ENCODE measurements at regions not wholly inside any gene's neighbourhood (a gene's known extent, or its start where the extent isn't known, plus 50 kb on each side); places are given as distances from the start of the nearest gene placed in this dataset.
"Not testable (repeated sequence)": the region's sequence is repeated elsewhere in the genome, so short reads cannot be mapped to it uniquely, and the experiment has no call there.

DNA sequence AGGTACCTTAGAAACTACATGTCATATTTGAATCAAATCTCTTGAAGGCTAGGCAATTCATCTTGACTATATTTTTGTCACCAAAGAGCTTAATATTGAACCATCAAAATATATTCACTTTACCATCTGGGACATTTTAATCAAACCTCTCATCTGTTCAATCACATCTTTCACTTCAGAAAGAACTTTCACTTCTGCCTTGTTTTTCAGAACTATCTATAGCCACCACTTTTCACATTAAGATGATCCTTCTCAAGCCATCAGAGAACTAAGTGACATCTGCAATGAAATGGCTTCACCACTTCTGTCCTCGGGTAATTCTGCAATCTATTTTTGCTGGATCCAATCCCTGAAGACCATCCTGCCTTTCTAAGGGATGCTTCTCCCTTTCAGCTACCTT, 57.8 kb downstream of the OR2B2 start:
- no peak for DNase-seq (ENCODE audit: low spot score)

GRCh38 chr6:27851440-27851839, 60.8 kb downstream of the OR2B2 start:
- no peak for DNase-seq (ENCODE audit: low spot score)

DNA sequence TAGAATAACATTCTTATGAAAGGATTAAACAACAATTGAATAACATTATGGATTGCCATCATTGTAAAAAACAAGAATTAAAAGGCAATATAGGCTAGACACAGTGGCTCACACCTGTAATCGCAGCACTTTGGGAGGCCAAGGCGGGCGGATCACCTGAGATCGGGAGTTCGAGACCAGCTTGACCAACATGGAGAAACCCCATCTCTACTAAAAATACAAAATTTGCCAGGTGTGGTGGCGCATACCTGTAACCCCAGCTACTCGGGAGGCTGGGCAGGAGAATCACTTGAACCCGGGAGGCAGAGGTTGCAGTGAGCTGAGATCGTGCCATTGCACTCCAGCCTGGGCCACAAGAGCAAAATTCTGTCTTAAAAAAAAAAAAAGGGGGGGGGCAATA, 63.2 kb downstream of the OR2B2 start:
- not testable (repeated sequence) for DNase-seq (ENCODE audit: low spot score)

DNA sequence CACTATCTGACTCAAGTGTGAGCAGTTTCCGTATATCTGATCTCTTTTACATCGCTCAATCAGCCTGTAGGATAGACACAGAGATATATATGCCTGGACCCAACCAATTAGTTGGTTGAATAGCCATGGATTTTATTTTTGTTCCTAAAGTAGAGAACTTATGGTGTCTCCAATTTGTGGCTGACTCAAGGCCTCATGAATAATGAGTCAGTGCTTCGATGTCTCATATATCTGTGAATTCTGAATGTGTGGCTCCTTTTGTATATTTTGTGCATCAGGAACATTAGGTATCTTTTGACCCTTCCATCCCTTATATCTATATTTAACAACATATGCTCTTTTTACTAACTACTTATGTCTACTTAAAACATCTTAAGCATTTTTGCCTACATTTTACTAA, 64.5 kb downstream of the OR2B2 start:
- no peak for DNase-seq (ENCODE audit: low spot score)

- no peak for DNase-seq (ENCODE audit: low spot score)
These were observed 71.6 kb downstream of the OR2B2 start for GRCh38 chr6:27840572-27840971.

DNA sequence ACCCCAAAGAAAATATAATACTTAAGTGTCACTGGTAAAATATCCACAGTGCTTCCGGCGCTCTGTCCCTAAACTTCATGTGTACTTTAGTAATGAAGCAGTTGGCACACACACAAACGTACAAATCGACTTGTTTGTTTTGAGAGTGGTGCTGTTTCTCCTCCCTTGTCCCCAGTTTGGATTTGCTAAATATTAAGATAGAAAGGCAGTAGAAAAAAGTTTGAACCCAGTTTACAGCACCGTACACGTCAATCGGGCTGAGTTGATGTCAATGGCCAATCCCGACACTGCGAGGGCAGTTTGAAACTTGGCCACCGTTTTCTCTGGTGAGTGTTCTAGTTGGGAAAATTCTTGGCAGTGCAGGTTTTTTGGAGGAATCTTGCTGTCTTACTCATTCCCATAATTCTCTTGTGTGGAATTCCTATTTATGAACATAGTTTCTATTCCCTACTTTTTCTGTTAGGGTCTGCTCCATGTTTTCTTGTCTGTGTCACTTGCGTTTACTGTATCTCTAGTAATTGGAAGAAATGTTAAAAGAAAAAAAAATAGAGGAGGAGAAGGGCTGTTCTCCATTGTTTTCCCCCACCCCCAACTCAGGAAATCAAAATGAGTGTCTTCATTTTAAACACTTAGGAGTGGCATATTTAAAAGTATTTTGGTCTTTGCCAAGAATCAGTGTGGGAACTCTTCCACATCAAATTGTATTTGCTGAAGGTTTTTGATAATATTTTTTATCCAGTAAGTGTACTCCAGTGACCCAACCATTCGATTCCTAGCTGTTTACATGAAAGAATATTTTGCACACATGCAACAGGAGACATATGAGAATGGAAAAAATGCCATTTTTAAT, 72.3 kb downstream of the OR2B2 start:
- DNase-seq (ENCODE audit: low spot score): peak; percentile 73

DNA sequence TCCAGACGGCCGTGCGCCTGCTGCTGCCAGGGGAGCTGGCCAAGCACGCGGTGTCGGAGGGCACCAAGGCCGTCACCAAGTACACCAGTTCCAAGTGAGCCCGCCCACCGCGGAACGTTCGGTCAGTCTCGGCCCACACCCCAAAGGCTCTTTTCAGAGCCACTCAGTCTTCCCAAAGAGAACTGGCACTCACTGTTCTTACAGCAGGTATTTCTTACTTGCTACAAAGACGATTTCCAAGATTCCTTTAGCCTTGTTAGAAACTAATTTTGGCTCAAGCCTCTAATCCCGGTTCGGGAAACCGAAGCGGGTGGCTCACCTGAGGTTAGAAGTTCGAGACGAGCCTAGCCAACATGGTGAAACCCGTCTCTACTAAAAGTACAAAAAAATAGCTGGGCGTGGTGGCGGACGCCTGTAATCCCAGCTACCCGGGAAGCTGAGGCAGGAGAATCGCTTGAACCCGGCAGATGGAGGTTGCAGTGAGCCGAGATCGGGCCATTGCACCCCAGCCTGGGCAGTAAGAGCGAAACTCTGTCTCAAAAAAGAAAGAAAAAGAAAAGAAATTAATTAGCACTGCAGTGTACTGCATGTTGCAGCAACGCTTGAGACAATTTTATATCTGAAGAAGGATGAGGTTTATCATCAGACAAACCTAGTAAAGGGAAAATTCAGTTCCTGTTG, 73.1 kb downstream of the OR2B2 start:
- DNase-seq (ENCODE audit: low spot score): peak; percentile 82

GRCh38 chr6:27838058-27838944, 73.9 kb downstream of the OR2B2 start:
- peak; percentile 91 for DNase-seq (ENCODE audit: low spot score)

GRCh38 chr6:27837625-27838057, 74.6 kb downstream of the OR2B2 start:
- DNase-seq (ENCODE audit: low spot score): no peak

GRCh38 chr6:27836783-27837624, 75.2 kb downstream of the OR2B2 start:
- peak; percentile 77 for DNase-seq (ENCODE audit: low spot score)

- no peak for DNase-seq (ENCODE audit: low spot score)
These were observed 75.9 kb downstream of the OR2B2 start for GRCh38 chr6:27836141-27836782.

DNA sequence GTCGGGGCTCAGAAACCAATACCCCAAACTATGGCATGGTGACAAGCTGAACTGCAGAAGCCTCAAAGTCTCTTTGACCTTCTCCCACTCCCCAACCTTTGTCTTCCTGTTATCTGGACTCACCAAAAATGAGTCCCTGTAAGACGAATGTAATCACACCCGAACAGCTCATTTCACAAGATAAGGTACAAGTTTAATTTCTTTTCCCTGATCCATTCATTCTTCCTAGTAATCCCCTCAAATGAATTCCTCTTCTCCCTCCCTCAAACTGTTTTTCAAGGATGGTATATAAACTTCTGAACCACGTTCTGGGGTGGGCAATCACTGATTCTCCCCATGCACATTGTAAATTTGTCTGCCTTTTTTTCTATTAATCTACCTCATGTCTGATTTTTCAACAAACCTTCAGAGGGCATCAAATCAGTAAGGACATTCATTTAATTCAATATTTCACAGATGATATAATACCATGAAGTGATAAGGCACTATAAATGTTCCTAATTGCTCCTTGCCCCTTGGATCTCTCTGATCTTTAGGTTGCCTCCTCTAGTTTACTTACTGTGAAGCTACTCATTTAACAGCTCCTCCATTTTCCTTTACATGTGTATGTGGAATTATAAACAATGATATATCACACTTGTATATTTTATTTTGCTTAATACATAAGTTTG, 77.2 kb downstream of the OR2B2 start:
- DNase-seq (ENCODE audit: low spot score): no peak

DNA sequence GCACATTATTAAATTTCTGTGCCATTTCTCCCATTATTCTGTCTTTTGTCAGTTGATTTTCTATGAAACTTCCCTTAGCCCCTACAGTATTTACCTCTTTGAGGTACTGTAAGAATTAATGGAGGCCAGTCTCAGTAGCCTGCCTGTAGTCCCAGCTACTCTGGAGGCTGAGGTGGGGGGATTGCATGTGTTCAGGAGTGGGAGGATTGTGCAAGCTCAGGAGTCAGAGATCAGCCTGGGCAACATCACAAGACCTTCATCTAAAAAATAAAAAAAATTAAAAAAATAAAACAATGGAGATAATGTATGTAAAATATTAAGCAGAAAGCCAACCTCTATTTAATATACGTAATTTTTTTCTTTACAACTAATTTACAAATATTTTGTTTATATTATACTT, 77.8 kb downstream of the OR2B2 start:
- DNase-seq (ENCODE audit: low spot score): no peak

GRCh38 chr6:27831434-27832081, 80.6 kb downstream of the OR2B2 start:
- DNase-seq (ENCODE audit: low spot score): peak; percentile 72

DNA sequence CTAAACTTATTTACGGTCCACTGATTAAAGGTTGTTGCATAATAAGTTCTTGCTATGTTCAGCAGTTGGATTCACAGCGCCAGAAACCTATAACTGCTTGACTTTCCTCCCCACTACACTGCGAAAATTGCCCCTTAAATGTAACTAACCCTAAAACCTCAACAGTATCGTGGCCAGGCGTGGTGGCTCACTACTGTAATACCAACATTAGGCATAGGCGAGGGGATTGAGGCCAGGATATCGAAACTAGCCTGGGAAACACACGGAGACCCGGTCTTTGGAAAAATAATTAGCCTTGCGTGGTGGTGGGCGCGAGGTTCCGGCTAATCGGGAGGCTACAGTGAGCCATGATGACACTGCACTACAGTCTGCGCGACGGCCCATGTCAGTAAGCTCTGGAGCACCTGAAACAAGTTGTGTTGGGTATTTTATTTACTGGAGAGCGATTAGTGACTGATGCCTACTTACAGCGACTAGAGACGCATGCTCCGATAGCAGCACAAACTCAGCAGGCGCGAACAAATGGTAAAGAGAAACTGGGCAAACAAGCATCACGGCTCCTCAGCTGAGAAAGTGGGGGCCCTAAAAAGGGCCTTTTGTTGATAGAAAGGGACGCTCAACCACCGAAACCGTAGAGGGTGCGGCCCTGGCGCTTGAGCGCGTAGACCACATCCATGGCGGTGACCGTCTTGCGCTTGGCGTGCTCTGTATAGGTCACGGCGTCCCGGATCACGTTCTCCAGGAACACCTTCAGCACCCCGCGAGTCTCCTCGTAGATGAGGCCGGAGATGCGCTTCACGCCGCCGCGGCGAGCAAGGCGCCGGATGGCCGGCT, 81.4 kb downstream of the OR2B2 start:
- DNase-seq (ENCODE audit: low spot score): peak; percentile 68

DNA sequence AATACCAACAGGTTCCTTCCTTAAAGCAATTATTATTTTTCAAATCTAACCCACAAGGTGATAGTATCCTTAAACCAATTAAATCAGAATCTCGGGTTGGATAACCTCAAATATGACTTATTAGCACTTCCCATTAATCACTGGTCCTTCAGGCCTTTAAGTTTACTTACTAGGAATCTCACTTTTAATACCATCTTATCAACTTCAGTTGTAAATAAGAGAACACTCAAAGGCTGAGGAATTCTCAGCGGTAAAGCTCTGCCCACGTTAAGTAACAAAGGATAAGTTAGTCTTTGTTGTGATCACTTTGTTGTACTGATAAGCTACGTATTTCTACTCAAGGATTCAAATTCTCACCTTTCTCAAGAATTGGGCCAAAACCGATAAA, 82.0 kb downstream of the OR2B2 start:
- no peak for DNase-seq (ENCODE audit: low spot score)

DNA sequence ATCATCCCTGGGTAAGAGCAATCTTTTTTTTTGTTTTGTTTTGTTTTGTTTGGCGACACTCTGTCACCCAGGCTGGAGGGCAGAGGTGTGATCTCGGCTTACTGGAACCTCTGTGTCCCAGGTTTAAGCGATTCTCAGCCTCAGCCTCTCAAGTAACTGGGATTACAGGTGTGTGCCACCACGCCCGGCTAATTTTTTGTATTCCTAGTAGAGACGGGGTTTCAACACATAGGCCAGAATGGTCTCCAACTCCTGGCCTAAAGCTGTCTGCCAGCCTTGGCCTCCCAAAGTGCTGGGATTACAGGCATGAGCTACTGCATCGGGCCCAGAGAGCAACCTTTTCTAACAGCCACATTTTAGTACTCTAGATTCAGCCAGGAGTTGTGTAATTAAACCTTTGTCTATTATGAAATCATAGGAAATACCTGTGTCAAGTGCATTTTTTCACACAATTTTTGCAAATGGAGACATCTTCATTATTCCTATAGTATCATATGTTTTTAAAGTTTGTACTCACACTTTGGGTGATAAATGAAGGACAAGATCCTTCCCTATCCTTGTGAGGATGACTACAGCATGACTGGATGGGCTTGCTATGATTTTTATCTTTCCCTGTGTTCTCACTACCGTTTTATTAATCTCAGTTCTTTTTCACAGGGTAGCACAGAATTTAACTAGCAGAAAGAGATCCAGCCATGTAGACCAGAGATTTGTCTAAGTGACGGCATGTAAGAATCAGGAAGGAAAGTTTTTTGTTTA, 82.6 kb downstream of the OR2B2 start:
- DNase-seq (ENCODE audit: low spot score): no peak

- DNase-seq (ENCODE audit: low spot score): not testable (repeated sequence)
These were observed 84.7 kb downstream of the OR2B2 start for GRCh38 chr6:27827477-27827876.

Data from left forelimb (tissue), 1 donor.